HepG2 (cell line): ENCODE measurements at regions not wholly inside any gene's neighbourhood (a gene's known extent, or its start where the extent isn't known, plus 50 kb on each side); places are given as distances from the start of the nearest gene placed in this dataset.

ENCODE experiments used
- ATAC-seq: fragments of 200-7000 bp; cut with Tn5 transposase; 3 replicates; pipeline ENCODE4 v1.9.1; 2020; ENCODE audit warnings: mild to moderate bottlenecking, moderate library complexity
- BruUV-seq: library from RNA; stranded (reverse); fragments of 400-500 nt; replicated peaks from 2 replicates; lab custom pipeline; 2021; lab: Mats Ljungman, UMichigan
- CTCF ChIA-PET: fragments of 300-600 bp; formaldehyde crosslinking; extraction: SDS; loops from one replicate; lab custom pipeline; 2021; ENCODE audit warnings: low total read pairs, inconsistent platforms, low intra/inter-chr PET ratio; lab: Yijun Ruan, JAX
- POLR2A ChIA-PET: fragments of 350-600 bp; sonication (Branson Sonifier 250); formaldehyde crosslinking; loops from one replicate; lab custom pipeline; 2020; ENCODE audit warnings: antibody characterized with exemption, inconsistent platforms; lab: Yijun Ruan, JAX
- DNase-seq: peaks from one replicate; pipeline ENCODE4 v3.0.0-alpha.2; 2015; ENCODE audit warnings: low spot score
- FAIRE-seq: peaks from 3 replicates; lab custom pipeline; 2011; peaks lifted over from hg19 to GRCh38; lab: Jason Lieb, UNC
- H2AFZ ChIP-seq: one replicate; pipeline ENCODE4 v1.6.1; 2011; ENCODE audit warnings: low read length, inconsistent platforms
- H3K27ac ChIP-seq: fragments of 300-600 bp; 3 replicates; pipeline ENCODE4 v1.8.0; 2011; ENCODE audit warnings: mixed run types, mild to moderate bottlenecking, mixed read lengths, low read length, inconsistent platforms; ENCODE audit not compliant: insufficient read depth; ENCODE audit errors: extremely low read length
- H3K27me3 ChIP-seq, 2 experiments: fragments of 200-600 bp in 1 of 2; 2 replicates in 1 of 2; 3 replicates in 1 of 2; pipeline versions ENCODE4 v1.6.0 to v1.8.0; 2011; ENCODE audit warnings: low read length in 2 of 2, mild to moderate bottlenecking in 2 of 2, moderate library complexity in 2 of 2, inconsistent platforms in 1 of 2; ENCODE audit not compliant: insufficient read depth in 2 of 2, control insufficient read depth in 1 of 2
- H3K36me3 ChIP-seq, 2 experiments: fragments of 200-600 bp in 1 of 2; replicated peaks in 1 of 2; 2 replicates in 1 of 2; 3 replicates in 1 of 2; pipeline versions ENCODE4 v1.5.1 to v1.8.0; 2011; ENCODE audit warnings: low read length in 2 of 2, inconsistent platforms in 1 of 2; ENCODE audit not compliant: insufficient read depth in 2 of 2, control insufficient read depth in 1 of 2
- H3K4me1 ChIP-seq: 2 replicates; pipeline ENCODE4 v1.5.1; 2012; ENCODE audit warnings: low read length, inconsistent platforms; ENCODE audit not compliant: insufficient read depth
- H3K4me2 ChIP-seq: 2 replicates; pipeline ENCODE4 v1.6.0; 2011; ENCODE audit warnings: low read depth, low read length, inconsistent platforms
- H3K4me3 ChIP-seq, 3 experiments: fragments of 200-600 bp in 1 of 3; sonication (generic), shearing (Covaris generic) in 1 of 3; replicated peaks in 1 of 3; 2 replicates each; pipeline ENCODE4 v1.5.1; 2011 to 2016; ENCODE audit warnings: low read length in 3 of 3, inconsistent platforms in 2 of 3, low read depth in 2 of 3, mild to moderate bottlenecking in 2 of 3, control low read depth in 1 of 3, mixed read lengths in 1 of 3; ENCODE audit not compliant: insufficient read depth in 1 of 3
- H3K79me2 ChIP-seq: one replicate; pipeline ENCODE4 v1.6.1; 2011; ENCODE audit warnings: low read length, inconsistent platforms; ENCODE audit not compliant: insufficient read depth
- H3K9ac ChIP-seq: 2 replicates; pipeline ENCODE4 v1.6.0; 2011; ENCODE audit warnings: mild to moderate bottlenecking, low read depth, low read length, inconsistent platforms; ENCODE audit not compliant: insufficient read depth
- H3K9me3 ChIP-seq: 2 replicates; pipeline ENCODE4 v1.5.1; 2012; ENCODE audit warnings: mild to moderate bottlenecking, low read length
- H4K20me1 ChIP-seq: 2 replicates; pipeline ENCODE4 v1.6.0; 2011; ENCODE audit warnings: inconsistent platforms, mild to moderate bottlenecking, low read length, moderate library complexity; ENCODE audit not compliant: insufficient read depth
- GTF2F1 ChIP-seq: fragments of 150-350 bp; IDR thresholded peaks from 2 replicates; pipeline ENCODE4 v1.6.1; 2014; ENCODE audit warnings: low read length
- MXD4 ChIP-seq: IDR thresholded peaks from 2 replicates; pipeline ENCODE4 v1.6.1; 2016; ENCODE audit warnings: mild to moderate bottlenecking, missing biosample characterization, missing genetic modification reagents
- NFYB ChIP-seq: sonication (generic); formaldehyde crosslinking; IDR thresholded peaks from 2 replicates; pipeline ENCODE4 v1.4.0; 2020; ENCODE audit warnings: missing genetic modification reagents
- PHF20 ChIP-seq: sonication (generic); formaldehyde crosslinking; IDR thresholded peaks from 2 replicates; pipeline ENCODE4 v1.5.0; 2020; ENCODE audit warnings: mild to moderate bottlenecking, missing genetic modification reagents
- REPIN1 ChIP-seq: sonication (generic); formaldehyde crosslinking; IDR thresholded peaks from 2 replicates; pipeline ENCODE4 v1.8.0; 2022; ENCODE audit warnings: missing genetic modification reagents, low read depth, mild to moderate bottlenecking, borderline replicate concordance
- ZNF326 ChIP-seq: sonication (generic); formaldehyde crosslinking; IDR thresholded peaks from 2 replicates; pipeline ENCODE4 v1.4.0; 2020; ENCODE audit warnings: missing genetic modification reagents, borderline replicate concordance
- ZNF556 ChIP-seq: sonication (generic); formaldehyde crosslinking; IDR thresholded peaks from 2 replicates; pipeline ENCODE4 v1.4.0; 2020; ENCODE audit warnings: mild to moderate bottlenecking, missing genetic modification reagents, borderline replicate concordance
- ZNF878 ChIP-seq: sonication (generic); formaldehyde crosslinking; IDR thresholded peaks from 2 replicates; pipeline ENCODE4 v1.8.1; 2023; ENCODE audit warnings: mild to moderate bottlenecking, missing genetic modification reagents, moderate library complexity
- WGBS: methylation state at CpG from one replicate; pipeline ENCODE4 v1.1.6; 2017; ENCODE audit warnings: low lambda C conversion rate; 5-methylcytosine and 5-hydroxymethylcytosine counted together
- in situ Hi-C: cut with HindIII; loops from 2 replicates; pipeline ENCODE4 v1.10.0; 2017; ENCODE audit warnings: low pct_unique_long_range_greater_than_20kb; ENCODE audit not compliant: extremely low pct_ligation_motif_present
- intact Hi-C: fragments of 100-400 bp; cut with micrococcal nuclease; formaldehyde crosslinking; loops from one replicate; pipeline ENCODE4 v1.10.0; 2022; ENCODE audit not compliant: unreplicated experiment
- TF ChIP-seq, protein P1 (sequence below): sonication (generic); formaldehyde crosslinking; IDR thresholded peaks from 2 replicates; pipeline ENCODE4 v1.9.0; 2021; ENCODE audit warnings: missing genetic modification reagents, borderline replicate concordance
- TF ChIP-seq, protein P2 (sequence below): sonication (generic); formaldehyde crosslinking; conservative IDR thresholded peaks from 2 replicates; pipeline ENCODE4 v1.4.0; 2020; ENCODE audit warnings: missing genetic modification reagents
- TF ChIP-seq, protein P3 (sequence below): sonication (generic); formaldehyde crosslinking; IDR thresholded peaks from 2 replicates; pipeline ENCODE4 v1.9.0; 2022; ENCODE audit warnings: low read depth, missing genetic modification reagents
- TF ChIP-seq, protein P4 (sequence below): IDR thresholded peaks from 2 replicates; pipeline ENCODE4 v1.6.1; 2016; ENCODE audit warnings: control low read depth
- TF ChIP-seq, protein P5 (sequence below): sonication (generic); formaldehyde crosslinking; IDR thresholded peaks from 2 replicates; pipeline ENCODE4 v1.5.0; 2020; ENCODE audit warnings: mild to moderate bottlenecking, missing genetic modification reagents, moderate library complexity

DNA sequence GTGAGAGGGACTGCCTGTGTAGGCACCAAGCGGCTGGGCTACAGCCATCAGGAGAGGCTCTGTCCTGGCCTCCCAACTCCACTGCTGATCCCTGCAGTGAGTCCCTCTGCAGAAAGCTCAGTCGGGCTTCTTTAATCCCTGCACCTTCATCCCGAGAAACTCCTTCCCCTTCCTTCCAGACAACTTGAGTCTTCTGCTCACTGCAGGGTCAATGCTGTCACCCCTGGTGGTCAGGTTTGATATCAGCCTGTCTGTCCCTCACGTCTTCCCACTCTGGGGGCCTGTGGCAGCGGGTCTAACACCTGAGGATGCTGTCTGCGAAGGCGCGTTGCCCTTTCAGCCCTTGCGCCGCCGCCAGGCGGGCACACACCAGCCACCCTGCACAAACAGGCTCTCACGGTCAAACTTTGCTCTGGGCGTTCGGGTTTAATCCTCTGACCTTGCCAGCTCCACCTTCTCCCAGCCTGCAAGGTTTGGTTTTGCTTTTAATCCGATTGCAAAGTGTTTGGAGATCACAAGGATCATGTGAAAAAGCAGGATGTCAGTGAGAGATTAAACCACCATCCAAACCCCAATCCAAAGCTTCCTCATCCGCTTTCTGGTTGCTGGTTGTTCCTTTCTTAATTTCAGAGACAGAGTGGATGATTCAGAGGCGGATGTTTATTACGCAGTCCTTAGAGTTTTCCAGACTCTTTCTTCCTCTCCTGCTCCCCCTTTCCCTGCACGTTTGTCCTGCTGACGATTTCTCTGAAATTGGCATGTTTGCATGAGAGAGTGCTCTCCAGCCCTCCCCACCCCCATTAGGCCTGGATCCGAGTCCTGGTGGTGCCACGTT is 74.8 kb upstream of the SLC34A2 start:
- Histone ChIP-seq H3K4me2 (peak overlapping the region; percentile 39; the same call in 1 of the 2 replicates), H3K4me1 (peaks cover 10% of the 10 kb centered on the region), H3K9ac (no peak overlapping the region), H3K27ac (no peak overlapping the region), H4K20me1 (no peaks in the 10 kb centered on the region), H3K4me3 (no peak overlapping the region), H3K9me3 (no peaks in the 10 kb centered on the region), H3K79me2 (no peaks in the 10 kb centered on the region), H3K27me3 (no peaks in the 10 kb centered on the region), H3K36me3 (no peaks in the 10 kb centered on the region), H2AFZ (no peak overlapping the region)
- ATAC-seq (peak; percentile 93), DNase-seq (peak; percentile 16), FAIRE-seq (no peak)
- ChIA-PET POLR2A (no interaction called here), CTCF (no interaction called here)
- intact Hi-C loops (no loop called here), in situ Hi-C loops (no loop called here)
- 41% methylated on average over 10 of the region's 23 CpGs for WGBS
- no TSS peak for BruUV-seq
- TF ChIP-seq MXD4 (CRISPR knock-in tag), result no peak
- TF ChIP-seq, protein P1, sequence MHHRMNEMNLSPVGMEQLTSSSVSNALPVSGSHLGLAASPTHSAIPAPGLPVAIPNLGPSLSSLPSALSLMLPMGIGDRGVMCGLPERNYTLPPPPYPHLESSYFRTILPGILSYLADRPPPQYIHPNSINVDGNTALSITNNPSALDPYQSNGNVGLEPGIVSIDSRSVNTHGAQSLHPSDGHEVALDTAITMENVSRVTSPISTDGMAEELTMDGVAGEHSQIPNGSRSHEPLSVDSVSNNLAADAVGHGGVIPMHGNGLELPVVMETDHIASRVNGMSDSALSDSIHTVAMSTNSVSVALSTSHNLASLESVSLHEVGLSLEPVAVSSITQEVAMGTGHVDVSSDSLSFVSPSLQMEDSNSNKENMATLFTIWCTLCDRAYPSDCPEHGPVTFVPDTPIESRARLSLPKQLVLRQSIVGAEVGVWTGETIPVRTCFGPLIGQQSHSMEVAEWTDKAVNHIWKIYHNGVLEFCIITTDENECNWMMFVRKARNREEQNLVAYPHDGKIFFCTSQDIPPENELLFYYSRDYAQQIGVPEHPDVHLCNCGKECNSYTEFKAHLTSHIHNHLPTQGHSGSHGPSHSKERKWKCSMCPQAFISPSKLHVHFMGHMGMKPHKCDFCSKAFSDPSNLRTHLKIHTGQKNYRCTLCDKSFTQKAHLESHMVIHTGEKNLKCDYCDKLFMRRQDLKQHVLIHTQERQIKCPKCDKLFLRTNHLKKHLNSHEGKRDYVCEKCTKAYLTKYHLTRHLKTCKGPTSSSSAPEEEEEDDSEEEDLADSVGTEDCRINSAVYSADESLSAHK (CRISPR knock-in tag), result no peak
- TF ChIP-seq GTF2F1, result no peak
- TF ChIP-seq, protein P2, sequence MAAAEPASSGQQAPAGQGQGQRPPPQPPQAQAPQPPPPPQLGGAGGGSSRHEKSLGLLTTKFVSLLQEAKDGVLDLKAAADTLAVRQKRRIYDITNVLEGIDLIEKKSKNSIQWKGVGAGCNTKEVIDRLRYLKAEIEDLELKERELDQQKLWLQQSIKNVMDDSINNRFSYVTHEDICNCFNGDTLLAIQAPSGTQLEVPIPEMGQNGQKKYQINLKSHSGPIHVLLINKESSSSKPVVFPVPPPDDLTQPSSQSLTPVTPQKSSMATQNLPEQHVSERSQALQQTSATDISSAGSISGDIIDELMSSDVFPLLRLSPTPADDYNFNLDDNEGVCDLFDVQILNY (CRISPR knock-in tag), result no peak
- TF ChIP-seq, protein P3, sequence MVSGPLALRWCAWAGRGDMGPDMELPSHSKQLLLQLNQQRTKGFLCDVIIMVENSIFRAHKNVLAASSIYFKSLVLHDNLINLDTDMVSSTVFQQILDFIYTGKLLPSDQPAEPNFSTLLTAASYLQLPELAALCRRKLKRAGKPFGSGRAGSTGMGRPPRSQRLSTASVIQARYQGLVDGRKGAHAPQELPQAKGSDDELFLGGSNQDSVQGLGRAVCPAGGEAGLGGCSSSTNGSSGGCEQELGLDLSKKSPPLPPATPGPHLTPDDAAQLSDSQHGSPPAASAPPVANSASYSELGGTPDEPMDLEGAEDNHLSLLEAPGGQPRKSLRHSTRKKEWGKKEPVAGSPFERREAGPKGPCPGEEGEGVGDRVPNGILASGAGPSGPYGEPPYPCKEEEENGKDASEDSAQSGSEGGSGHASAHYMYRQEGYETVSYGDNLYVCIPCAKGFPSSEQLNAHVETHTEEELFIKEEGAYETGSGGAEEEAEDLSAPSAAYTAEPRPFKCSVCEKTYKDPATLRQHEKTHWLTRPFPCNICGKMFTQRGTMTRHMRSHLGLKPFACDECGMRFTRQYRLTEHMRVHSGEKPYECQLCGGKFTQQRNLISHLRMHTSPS (CRISPR knock-in tag), result 0 out of 2 replicates have a peak, but pooled peaks have one; percentile 35
- TF ChIP-seq NFYB, result no peak
- TF ChIP-seq, protein P4, sequence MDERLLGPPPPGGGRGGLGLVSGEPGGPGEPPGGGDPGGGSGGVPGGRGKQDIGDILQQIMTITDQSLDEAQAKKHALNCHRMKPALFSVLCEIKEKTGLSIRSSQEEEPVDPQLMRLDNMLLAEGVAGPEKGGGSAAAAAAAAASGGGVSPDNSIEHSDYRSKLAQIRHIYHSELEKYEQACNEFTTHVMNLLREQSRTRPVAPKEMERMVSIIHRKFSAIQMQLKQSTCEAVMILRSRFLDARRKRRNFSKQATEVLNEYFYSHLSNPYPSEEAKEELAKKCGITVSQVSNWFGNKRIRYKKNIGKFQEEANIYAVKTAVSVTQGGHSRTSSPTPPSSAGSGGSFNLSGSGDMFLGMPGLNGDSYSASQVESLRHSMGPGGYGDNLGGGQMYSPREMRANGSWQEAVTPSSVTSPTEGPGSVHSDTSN (CRISPR knock-in tag), result no peak
- no peak for TF ChIP-seq ZNF326
- no peak for TF ChIP-seq ZNF556 (CRISPR knock-in tag)
- TF ChIP-seq ZNF878 (CRISPR knock-in tag), result no peak
- no peak for TF ChIP-seq PHF20 (CRISPR knock-in tag)
- TF ChIP-seq REPIN1 (CRISPR knock-in tag), result 0 out of 2 replicates have a peak, but pooled peaks have one; percentile 31
- TF ChIP-seq, protein P5, sequence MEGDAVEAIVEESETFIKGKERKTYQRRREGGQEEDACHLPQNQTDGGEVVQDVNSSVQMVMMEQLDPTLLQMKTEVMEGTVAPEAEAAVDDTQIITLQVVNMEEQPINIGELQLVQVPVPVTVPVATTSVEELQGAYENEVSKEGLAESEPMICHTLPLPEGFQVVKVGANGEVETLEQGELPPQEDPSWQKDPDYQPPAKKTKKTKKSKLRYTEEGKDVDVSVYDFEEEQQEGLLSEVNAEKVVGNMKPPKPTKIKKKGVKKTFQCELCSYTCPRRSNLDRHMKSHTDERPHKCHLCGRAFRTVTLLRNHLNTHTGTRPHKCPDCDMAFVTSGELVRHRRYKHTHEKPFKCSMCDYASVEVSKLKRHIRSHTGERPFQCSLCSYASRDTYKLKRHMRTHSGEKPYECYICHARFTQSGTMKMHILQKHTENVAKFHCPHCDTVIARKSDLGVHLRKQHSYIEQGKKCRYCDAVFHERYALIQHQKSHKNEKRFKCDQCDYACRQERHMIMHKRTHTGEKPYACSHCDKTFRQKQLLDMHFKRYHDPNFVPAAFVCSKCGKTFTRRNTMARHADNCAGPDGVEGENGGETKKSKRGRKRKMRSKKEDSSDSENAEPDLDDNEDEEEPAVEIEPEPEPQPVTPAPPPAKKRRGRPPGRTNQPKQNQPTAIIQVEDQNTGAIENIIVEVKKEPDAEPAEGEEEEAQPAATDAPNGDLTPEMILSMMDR (CRISPR knock-in tag), result peak; percentile 31; the same call in 1 of the 2 replicates
